A673 (cell line): ENCODE measurements at regions not wholly inside any gene's neighbourhood (a gene's known extent, or its start where the extent isn't known, plus 50 kb on each side); places are given as distances from the start of the nearest gene placed in this dataset.
A peak's percentile ranks its signal among the peaks of the same experiment; 100 is the strongest.
"Not testable (repeated sequence)": the region's sequence is repeated elsewhere in the genome, so short reads cannot be mapped to it uniquely, and the experiment has no call there.

ENCODE experiments used
- BruUV-seq: library from RNA; stranded (reverse); fragments of 400-500 nt; replicated peaks from 2 replicates; lab custom pipeline; 2021; lab: Mats Ljungman, UMichigan
- CTCF ChIA-PET: fragments of 300-600 bp; sonication (Branson Sonifier 250); formaldehyde crosslinking; loops from one replicate; lab custom pipeline; 2022; ENCODE audit warnings: antibody characterized with exemption; lab: Charles Lee
- POLR2A ChIA-PET: fragments of 300-600 bp; sonication (Branson Sonifier 250); formaldehyde crosslinking; loops from one replicate; lab custom pipeline; 2022; ENCODE audit warnings: antibody characterized with exemption; ENCODE audit not compliant: low non-redundant PET; lab: Charles Lee
- DNase-seq: peaks from one replicate; pipeline ENCODE4 v3.0.0-alpha.2; 2015; ENCODE audit warnings: low spot score
- H3K27ac ChIP-seq: fragments of 200-600 bp; sonication (generic); 2 replicates; pipeline ENCODE4 v1.5.1; 2016; ENCODE audit warnings: mixed run types, low read depth, mild to moderate bottlenecking, mixed read lengths, antibody characterized with exemption, low read length; ENCODE audit not compliant: poor library complexity, severe bottlenecking
- H3K27me3 ChIP-seq: fragments of 200-600 bp; sonication (generic); replicated peaks from 2 replicates; pipeline ENCODE4 v1.6.1; 2017; ENCODE audit warnings: mixed run types, low read depth, mild to moderate bottlenecking, mixed read lengths, antibody characterized with exemption, low read length; ENCODE audit not compliant: insufficient read depth, poor library complexity
- H3K36me3 ChIP-seq: fragments of 200-600 bp; sonication (generic); 2 replicates; pipeline ENCODE4 v1.6.1; 2016; ENCODE audit warnings: mixed run types, mild to moderate bottlenecking, mixed read lengths, antibody characterized with exemption, low read length; ENCODE audit not compliant: insufficient read depth, poor library complexity, severe bottlenecking
- H3K4me1 ChIP-seq: fragments of 200-600 bp; sonication (generic); 2 replicates; pipeline ENCODE4 v1.6.1; 2017; ENCODE audit warnings: mixed run types, mild to moderate bottlenecking, mixed read lengths, antibody characterized with exemption, low read length; ENCODE audit not compliant: insufficient read depth, poor library complexity, severe bottlenecking
- H3K4me3 ChIP-seq: fragments of 200-600 bp; sonication (generic); 2 replicates; pipeline ENCODE4 v1.5.1; 2016; ENCODE audit warnings: low read depth, mixed run types, mild to moderate bottlenecking, mixed read lengths, low read length; ENCODE audit not compliant: poor library complexity, severe bottlenecking
- H3K9me3 ChIP-seq: fragments of 200-600 bp; sonication (generic); 2 replicates; pipeline ENCODE4 v1.6.1; 2016; ENCODE audit warnings: mixed run types, low read depth, mild to moderate bottlenecking, mixed read lengths, antibody characterized with exemption, low read length; ENCODE audit not compliant: poor library complexity, severe bottlenecking
- EZH2 ChIP-seq: fragments of 200-600 bp; sonication (generic); IDR thresholded peaks from 2 replicates; pipeline ENCODE4 v1.6.1; 2017; ENCODE audit warnings: borderline replicate concordance, low read depth, mild to moderate bottlenecking, mixed read lengths, antibody characterized with exemption, low read length; ENCODE audit not compliant: poor library complexity, severe bottlenecking
- intact Hi-C: fragments of 100-400 bp; cut with micrococcal nuclease; formaldehyde crosslinking; loops from one replicate; pipeline ENCODE4 v1.10.0; 2022; ENCODE audit not compliant: unreplicated experiment
- TF ChIP-seq, protein P1 (sequence below): fragments of 300-800, 200-600 bp; sonication (generic); conservative IDR thresholded peaks from 2 replicates; pipeline ENCODE4 v1.5.1; 2017; ENCODE audit warnings: low read depth, mild to moderate bottlenecking, antibody characterized with exemption, low read length, moderate library complexity, mixed read lengths

DNA sequence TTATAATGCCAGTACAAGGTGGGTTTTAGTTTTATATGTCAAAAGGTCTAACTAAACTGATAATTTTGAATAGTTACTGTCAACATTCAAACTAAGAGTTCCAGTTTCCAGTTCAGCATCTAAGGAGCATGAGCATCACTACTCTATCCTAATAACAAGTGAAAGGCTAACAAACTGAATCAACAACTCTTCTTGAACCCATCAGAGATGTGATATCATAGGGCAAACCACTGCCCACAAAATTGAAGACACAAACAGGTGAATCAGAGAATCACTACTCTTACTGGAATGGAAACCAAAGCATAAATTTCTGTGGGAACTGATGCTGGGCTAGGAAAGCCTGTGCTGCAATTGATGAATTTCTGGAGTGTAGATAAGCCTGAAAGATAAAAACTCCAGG lies 140.7 kb upstream of the GRIP1 start:
- CTCF ChIA-PET, result no interaction called here
- POLR2A ChIA-PET, result no interaction called here
- no peaks in the 10 kb centered on the region for H3K4me1 ChIP-seq
- no peak for DNase-seq
- TF ChIP-seq, protein P1, sequence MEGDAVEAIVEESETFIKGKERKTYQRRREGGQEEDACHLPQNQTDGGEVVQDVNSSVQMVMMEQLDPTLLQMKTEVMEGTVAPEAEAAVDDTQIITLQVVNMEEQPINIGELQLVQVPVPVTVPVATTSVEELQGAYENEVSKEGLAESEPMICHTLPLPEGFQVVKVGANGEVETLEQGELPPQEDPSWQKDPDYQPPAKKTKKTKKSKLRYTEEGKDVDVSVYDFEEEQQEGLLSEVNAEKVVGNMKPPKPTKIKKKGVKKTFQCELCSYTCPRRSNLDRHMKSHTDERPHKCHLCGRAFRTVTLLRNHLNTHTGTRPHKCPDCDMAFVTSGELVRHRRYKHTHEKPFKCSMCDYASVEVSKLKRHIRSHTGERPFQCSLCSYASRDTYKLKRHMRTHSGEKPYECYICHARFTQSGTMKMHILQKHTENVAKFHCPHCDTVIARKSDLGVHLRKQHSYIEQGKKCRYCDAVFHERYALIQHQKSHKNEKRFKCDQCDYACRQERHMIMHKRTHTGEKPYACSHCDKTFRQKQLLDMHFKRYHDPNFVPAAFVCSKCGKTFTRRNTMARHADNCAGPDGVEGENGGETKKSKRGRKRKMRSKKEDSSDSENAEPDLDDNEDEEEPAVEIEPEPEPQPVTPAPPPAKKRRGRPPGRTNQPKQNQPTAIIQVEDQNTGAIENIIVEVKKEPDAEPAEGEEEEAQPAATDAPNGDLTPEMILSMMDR, result no peak
- no peaks in the 10 kb centered on the region for H3K9me3 ChIP-seq
- no TSS peak for BruUV-seq
- no peak overlapping the region for H3K4me3 ChIP-seq
- intact Hi-C loops, result no loop called here
- H3K27ac ChIP-seq, result no peak overlapping the region
- no peaks in the 10 kb centered on the region for H3K36me3 ChIP-seq
- peaks cover 10% of the 10 kb centered on the region for H3K27me3 ChIP-seq

GRCh38 chr12:66822961-66823360 lies 144.1 kb upstream of the GRIP1 start:
- intact Hi-C loops, result no loop called here
- BruUV-seq, result no TSS peak
- CTCF ChIA-PET, result no interaction called here

DNA sequence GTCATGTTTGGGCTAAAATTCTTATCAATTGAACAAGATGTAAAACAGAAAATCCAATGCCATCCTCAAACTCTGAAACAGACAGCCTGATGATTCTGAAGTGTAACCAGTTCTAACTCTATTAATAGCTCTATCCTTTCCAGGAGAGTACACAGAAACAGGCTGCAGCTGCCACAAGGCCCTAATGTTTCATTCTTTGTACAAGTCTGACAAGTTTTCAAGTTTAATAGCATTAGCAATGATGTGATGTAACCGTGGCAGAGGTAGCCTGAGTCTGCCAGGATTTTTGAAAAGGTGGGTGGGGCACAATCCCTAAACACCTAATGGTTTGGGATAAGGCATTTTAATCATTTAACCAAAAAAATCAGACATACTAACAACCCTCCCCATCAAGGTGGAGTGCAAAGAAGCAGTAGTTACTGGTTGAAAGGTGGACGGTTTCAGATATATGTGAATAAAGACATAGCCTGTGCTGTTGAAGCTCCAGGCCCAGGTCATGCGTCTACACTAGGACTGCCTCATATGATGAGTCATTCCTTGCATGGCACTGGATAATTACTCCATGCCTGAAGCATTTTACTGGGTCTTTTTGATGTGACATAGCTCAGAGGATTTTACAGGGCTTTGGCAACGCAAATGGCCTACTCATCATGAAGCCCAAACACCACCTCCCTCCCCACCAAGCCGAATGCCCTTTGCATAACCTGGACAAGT lies 145.1 kb upstream of the GRIP1 start:
- peak; percentile 3 for DNase-seq
- Histone ChIP-seq H3K27me3 (peaks cover 4% of the 10 kb centered on the region), H3K9me3 (no peaks in the 10 kb centered on the region), H3K27ac (no peak overlapping the region), H3K36me3 (no peaks in the 10 kb centered on the region), H3K4me1 (no peaks in the 10 kb centered on the region), H3K4me3 (no peak overlapping the region)
- no TSS peak for BruUV-seq
- intact Hi-C loops, result no loop called here
- TF ChIP-seq, protein P1, result no peak
- TF ChIP-seq EZH2, result no peak
- ChIA-PET POLR2A (no interaction called here), CTCF (no interaction called here)

More at GRCh38 chr12:66822961-66823360, 144.1 kb upstream of the GRIP1 start:
- peaks cover 6% of the 10 kb centered on the region for H3K27me3 ChIP-seq
- DNase-seq, result no peak
- no peaks in the 10 kb centered on the region for H3K36me3 ChIP-seq
- H3K4me3 ChIP-seq, result no peak overlapping the region
- no peak overlapping the region for H3K27ac ChIP-seq
- POLR2A ChIA-PET, result no interaction called here
- H3K9me3 ChIP-seq, result no peaks in the 10 kb centered on the region
- TF ChIP-seq EZH2, result no peak
- TF ChIP-seq, protein P1, result no peak
- H3K4me1 ChIP-seq, result no peaks in the 10 kb centered on the region

DNA sequence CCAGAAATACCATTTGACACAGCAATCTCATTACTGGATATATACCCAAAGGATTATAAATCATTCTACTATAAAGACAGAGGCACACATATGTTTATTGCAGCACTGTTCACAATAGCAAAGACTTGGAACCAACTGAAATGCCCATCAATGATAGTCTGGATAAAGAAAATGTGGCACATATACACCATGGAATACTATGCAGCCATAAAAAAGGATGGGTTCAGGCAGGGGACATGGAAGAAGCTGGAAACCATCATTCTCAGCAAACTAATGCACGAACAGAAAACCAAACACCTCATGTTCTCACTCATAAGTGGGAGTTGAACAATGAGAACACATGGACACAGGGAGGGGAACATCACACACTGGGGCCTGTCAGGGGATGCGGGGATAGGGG lies 147.0 kb upstream of the GRIP1 start:
- H3K36me3 ChIP-seq, H3K4me3 ChIP-seq, CTCF ChIA-PET, H3K9me3 ChIP-seq, DNase-seq, POLR2A ChIA-PET, H3K27me3 ChIP-seq, BruUV-seq, intact Hi-C loops, H3K4me1 ChIP-seq, H3K27ac ChIP-seq: not testable (repeated sequence)
